HG02759 (cell line): ENCODE measurements at regions not wholly inside any gene's neighbourhood (a gene's known extent, or its start where the extent isn't known, plus 50 kb on each side); places are given as distances from the start of the nearest gene placed in this dataset.
A peak's percentile ranks its signal among the peaks of the same experiment; 100 is the strongest.
"Not testable (repeated sequence)": the region's sequence is repeated elsewhere in the genome, so short reads cannot be mapped to it uniquely, and the experiment has no call there.

Experiments
- ATAC-seq: cut with Tn5 transposase; IDR thresholded peaks from one replicate; pipeline ENCODE4 v1.9.1; 2021; ENCODE audit warnings: mild to moderate bottlenecking, moderate library complexity; ENCODE audit not compliant: unreplicated experiment

GRCh38 chr5:75002271-75002670 lies 50.1 kb downstream of the GCNT4 start:
- ATAC-seq: no peak

- ATAC-seq: no peak
These were observed 56.4 kb downstream of the GCNT4 start for GRCh38 chr5:74995926-74996325.

- ATAC-seq: no peak
These were observed 57.5 kb downstream of the GCNT4 start for GRCh38 chr5:74994826-74995225.

- no peak for ATAC-seq
These were observed 58.6 kb downstream of the GCNT4 start for GRCh38 chr5:74993743-74994142.

GRCh38 chr5:74992791-74993190 lies 59.6 kb downstream of the GCNT4 start:
- no peak for ATAC-seq

- ATAC-seq: no peak
These were observed 60.8 kb downstream of the GCNT4 start for GRCh38 chr5:74991522-74991921.

GRCh38 chr5:74990194-74990593 lies 62.2 kb downstream of the GCNT4 start:
- no peak for ATAC-seq

GRCh38 chr5:74988273-74988983 lies 63.9 kb downstream of the GCNT4 start:
- no peak for ATAC-seq

GRCh38 chr5:74978345-74978744 lies 74.0 kb downstream of the GCNT4 start:
- ATAC-seq: peak; percentile 44

GRCh38 chr5:74977471-74977870 lies 74.9 kb downstream of the GCNT4 start:
- no peak for ATAC-seq

GRCh38 chr5:74976651-74977050 lies 75.7 kb downstream of the GCNT4 start:
- no peak for ATAC-seq

GRCh38 chr5:74975582-74975981 lies 76.8 kb downstream of the GCNT4 start:
- ATAC-seq: no peak

- no peak for ATAC-seq
These were observed 77.8 kb downstream of the GCNT4 start for GRCh38 chr5:74974451-74975091.

GRCh38 chr5:74973694-74974093 lies 78.7 kb downstream of the GCNT4 start:
- no peak for ATAC-seq

- no peak for ATAC-seq
These were observed 80.4 kb downstream of the GCNT4 start for GRCh38 chr5:74971947-74972460.

GRCh38 chr5:74970891-74971290 lies 81.5 kb downstream of the GCNT4 start:
- ATAC-seq: not testable (repeated sequence)

- no peak for ATAC-seq
These were observed 82.6 kb downstream of the GCNT4 start for GRCh38 chr5:74969726-74970125.

- no peak for ATAC-seq
These were observed 86.0 kb downstream of the GCNT4 start for GRCh38 chr5:74966141-74967026.

GRCh38 chr5:74963407-74963806 lies 89.0 kb downstream of the GCNT4 start:
- ATAC-seq: no peak

GRCh38 chr5:74957906-74958305 lies 91.7 kb upstream of the FAM169A start:
- no peak for ATAC-seq

- no peak for ATAC-seq
These were observed 91.0 kb upstream of the FAM169A start for GRCh38 chr5:74957029-74957784.
